ENCODE measurements at regions not wholly inside any gene's neighbourhood (a gene's known extent, or its start where the extent isn't known, plus 50 kb on each side); places are given as distances from the start of the nearest gene placed in this dataset.

GRCh38 chrX:65591206-65591605 lies 56.6 kb upstream of the LAS1L start (continued):
- TF ChIP-seq REST (IDR thresholded peaks at IDR 0.05; ENCODE audit: low read depth), result no peak
- no peak for TF ChIP-seq RAD21 (IDR thresholded peaks at IDR 0.05; ENCODE audit: low read depth)
- TF ChIP-seq ATF3 (IDR thresholded peaks at IDR 0.05), result no peak

- H3K9me2 ChIP-seq (ENCODE audit: insufficient read depth), result no peaks in the 10 kb centered on the region
- no peaks in the 10 kb centered on the region for H3K27me3 ChIP-seq (ENCODE audit: insufficient read depth, low read length)
- no peak overlapping the region for H3K4me3 ChIP-seq (replicated peaks in 1 of 2; ENCODE audit: low read depth in 1 of 2, low read length in 2 of 2)
- no peaks in the 10 kb centered on the region for H3K4me1 ChIP-seq (ENCODE audit: control insufficient read depth in 1 of 2, insufficient read depth in 2 of 2, low read length in 2 of 2)
- BruUV-seq (replicated peaks), result no TSS peak
- H4K20me1 ChIP-seq (ENCODE audit: insufficient read depth), result no peaks in the 10 kb centered on the region
- H2AFZ ChIP-seq (ENCODE audit: low read depth, low read length, poor library complexity, severe bottlenecking), result no peak overlapping the region
- H3K27ac ChIP-seq (ENCODE audit: low read depth, low read length), result no peak overlapping the region
- H3K4me2 ChIP-seq (ENCODE audit: low read length), result no peak overlapping the region
- RAD21 ChIA-PET (ENCODE audit: low non-redundant PET in 1 of 2, low total read pairs in 2 of 2, uncharacterized antibody in 2 of 2, unreplicated experiment in 2 of 2), result no interaction called here
- H3K79me2 ChIP-seq (ENCODE audit: insufficient read depth, low read length), result no peaks in the 10 kb centered on the region
- no peak for ATAC-seq
- CTCF ChIA-PET, result no interaction called here
- POLR2A ChIA-PET, result no interaction called here
- DNase-seq (ENCODE audit: low read depth, low spot score), result no peak
- intact Hi-C loops (cut with micrococcal nuclease), result loop anchor here (10.0 kb wide), 1 partner anchor 1145 kb away; no protein-coding TSS in a partner anchor
- TF ChIP-seq CEBPB (IDR thresholded peaks at IDR 0.05; ENCODE audit: low read depth), result no peak
- TF ChIP-seq EZH2phosphoT487 (IDR thresholded peaks at IDR 0.05; ENCODE audit: borderline replicate concordance), result no peak
- TF ChIP-seq ELF1 (IDR thresholded peaks at IDR 0.05; ENCODE audit: borderline replicate concordance, low read depth), result no peak
- TF ChIP-seq EZH2 (IDR thresholded peaks at IDR 0.05), result no peak
- no peak for TF ChIP-seq REST (IDR thresholded peaks at IDR 0.05; ENCODE audit: low read depth)
- no peak for TF ChIP-seq SIN3A (IDR thresholded peaks at IDR 0.05; ENCODE audit: low read depth)
- no peak for TF ChIP-seq TCF7L2 (IDR thresholded peaks at IDR 0.05; ENCODE audit: borderline replicate concordance, extremely low read depth, insufficient read depth, insufficient read length)
- TF ChIP-seq SRF (IDR thresholded peaks at IDR 0.05; ENCODE audit: low read depth), result no peak
- no peak for TF ChIP-seq CBX3 (IDR thresholded peaks at IDR 0.05; ENCODE audit: low read depth)
- TF ChIP-seq RAD21 (IDR thresholded peaks at IDR 0.05; ENCODE audit: low read depth), result no peak
- H3K9ac ChIP-seq (ENCODE audit: low read length), result no peak overlapping the region
- H3K36me3 ChIP-seq (ENCODE audit: control insufficient read depth in 1 of 2, insufficient read depth in 2 of 2, low read length in 2 of 2), result no peaks in the 10 kb centered on the region
- H3K9me3 ChIP-seq (ENCODE audit: control insufficient read depth in 1 of 2, insufficient read depth in 1 of 2, low read depth in 1 of 2, low read length in 2 of 2), result no peaks in the 10 kb centered on the region
Measured at GRCh38 chrX:65589304-65589703, 54.7 kb upstream of the LAS1L start.
